ENCODE measurements at regions not wholly inside any gene's neighbourhood (a gene's known extent, or its start where the extent isn't known, plus 50 kb on each side); places are given as distances from the start of the nearest gene placed in this dataset.
A peak's percentile ranks its signal among the peaks of the same experiment; 100 is the strongest.

- peaks cover 6 to 17% of the 10 kb centered on the region in 2 donors for H3K36me3 Mint-ChIP-seq
- DNase-seq (no peak), ATAC-seq (ENCODE audit: low read depth in 2 of 2) (no peak)
- peaks cover 4 to 14% (median 8%) of the 10 kb centered on the region in 7 donors for H3K9me3 Mint-ChIP-seq
- peak overlapping the region in 1 of 6 donors; percentile 6 for H3K27ac Mint-ChIP-seq
- peaks cover 9 to 13% (median 12%) of the 10 kb centered on the region in 3 donors for H3K4me1 Mint-ChIP-seq
- H3K27me3 Mint-ChIP-seq, result peaks cover 0 to 33% (median 22%) of the 10 kb centered on the region in 3 donors
- H3K4me3 Mint-ChIP-seq, result no peak overlapping the region
Observed at GRCh38 chr12:91561301-91561957, 378.8 kb upstream of the DCN start.

- Mint-ChIP-seq H3K36me3 (peaks cover 6 to 17% of the 10 kb centered on the region in 2 donors), H3K27me3 (peaks cover 13 to 48% (median 42%) of the 10 kb centered on the region in 3 donors), H3K27ac (no peak overlapping the region), H3K4me1 (peaks cover under 1 to 4% (median 3%) of the 10 kb centered on the region in 3 donors), H3K9me3 (peaks cover 4 to 16% (median 8%) of the 10 kb centered on the region in 7 donors), H3K4me3 (no peak overlapping the region)
- ATAC-seq (ENCODE audit: low read depth in 2 of 2) (no peak), DNase-seq (no peak)
Observed at GRCh38 chr12:91556909-91557308, 374.3 kb upstream of the DCN start.

DNA sequence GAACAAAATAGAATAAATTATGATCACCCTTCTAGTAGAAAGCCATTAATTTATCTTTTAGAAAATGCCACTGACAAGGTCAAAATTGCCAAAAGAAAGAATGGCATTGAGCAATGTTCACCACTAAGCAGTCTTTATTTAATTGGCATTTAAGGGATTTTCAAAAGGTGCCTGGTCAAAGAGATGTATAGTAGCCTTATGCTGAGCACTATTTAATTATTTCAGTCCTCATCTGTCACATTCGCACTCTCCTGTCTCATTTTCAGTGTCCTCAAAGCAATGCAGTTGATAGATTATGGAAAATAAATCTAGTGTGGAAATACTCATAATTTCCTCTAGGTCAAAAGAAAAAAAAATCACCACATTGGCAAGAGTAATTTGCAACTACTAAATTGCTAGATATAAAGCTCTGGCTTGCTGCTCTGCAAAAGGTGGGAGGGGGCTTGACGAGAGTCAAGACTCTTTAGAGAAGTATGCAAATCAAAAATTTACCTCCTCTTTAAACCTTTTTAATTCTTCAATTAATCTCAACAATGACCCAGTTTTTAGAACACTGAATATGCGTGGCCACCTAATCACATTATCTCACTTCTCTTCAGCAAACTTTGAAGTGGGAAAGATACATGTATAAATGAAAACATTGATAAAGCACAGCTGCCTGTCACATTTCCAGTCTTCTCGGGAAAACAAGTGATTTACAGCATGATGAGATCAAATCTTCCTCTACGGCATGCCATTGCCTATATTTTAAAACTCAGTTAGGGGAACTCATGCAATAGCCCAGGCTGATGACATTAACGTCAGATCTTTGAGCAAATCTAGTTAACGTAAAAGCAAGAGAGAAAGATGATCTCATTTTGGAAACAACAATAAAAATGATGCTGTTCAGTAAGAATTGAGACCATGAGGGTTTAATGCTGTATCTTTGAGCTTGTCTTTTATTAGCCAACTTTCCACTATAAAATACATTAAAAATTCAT is 373.1 kb upstream of the DCN start:
- H3K27ac Mint-ChIP-seq, result no peak overlapping the region
- H3K27me3 Mint-ChIP-seq, result peaks cover 15 to 48% (median 42%) of the 10 kb centered on the region in 3 donors
- H3K4me3 Mint-ChIP-seq, result no peak overlapping the region
- H3K4me1 Mint-ChIP-seq, result peaks cover 0 to 5% (median 3%) of the 10 kb centered on the region in 3 donors
- peaks cover 4 to 16% (median 8%) of the 10 kb centered on the region in 7 donors for H3K9me3 Mint-ChIP-seq
- DNase-seq (no peak), ATAC-seq (ENCODE audit: low read depth in 2 of 2) (no peak)
- peaks cover 6 to 17% of the 10 kb centered on the region in 2 donors for H3K36me3 Mint-ChIP-seq

GRCh38 chr12:91551927-91552326 is 369.3 kb upstream of the DCN start:
- DNase-seq, result no peak
- Mint-ChIP-seq H3K27me3 (peaks cover 24 to 36% (median 34%) of the 10 kb centered on the region in 3 donors), H3K36me3 (no peaks in the 10 kb centered on the region), H3K27ac (no peak overlapping the region), H3K4me1 (peaks cover 0 to 5% (median 3%) of the 10 kb centered on the region in 3 donors), H3K4me3 (no peak overlapping the region), H3K9me3 (peaks cover 0 to 5% (median 0%) of the 10 kb centered on the region in 7 donors)
- no peak for ATAC-seq (ENCODE audit: low read depth in 2 of 2)

DNA sequence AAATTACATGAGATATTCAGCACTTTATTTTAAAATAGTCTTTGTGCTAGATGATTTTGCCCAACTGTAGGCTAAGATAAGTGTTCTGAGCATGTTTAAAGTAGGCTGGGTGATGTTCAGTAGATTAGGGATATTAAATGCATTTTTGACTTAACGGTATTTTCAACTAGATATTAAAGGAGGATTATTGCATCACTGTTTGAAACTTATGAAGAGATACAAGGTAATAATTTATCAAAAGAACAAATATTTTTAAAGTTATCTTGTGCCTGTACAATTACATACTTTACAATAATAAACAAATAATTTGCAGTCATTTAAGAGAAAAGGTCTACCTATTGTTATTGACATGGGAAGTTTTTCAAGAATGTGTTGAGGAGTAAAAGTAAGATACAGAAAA is 368.6 kb upstream of the DCN start:
- DNase-seq (no peak), ATAC-seq (ENCODE audit: low read depth in 2 of 2) (no peak)
- no peak overlapping the region for H3K4me3 Mint-ChIP-seq
- peaks cover 0 to 6% (median 4%) of the 10 kb centered on the region in 7 donors for H3K9me3 Mint-ChIP-seq
- peaks cover 0 to 4% of the 10 kb centered on the region in 2 donors for H3K36me3 Mint-ChIP-seq
- H3K27ac Mint-ChIP-seq, result no peak overlapping the region
- H3K4me1 Mint-ChIP-seq, result peaks cover 0 to 5% (median 3%) of the 10 kb centered on the region in 3 donors
- H3K27me3 Mint-ChIP-seq, result peaks cover 30 to 40% (median 38%) of the 10 kb centered on the region in 3 donors

DNA sequence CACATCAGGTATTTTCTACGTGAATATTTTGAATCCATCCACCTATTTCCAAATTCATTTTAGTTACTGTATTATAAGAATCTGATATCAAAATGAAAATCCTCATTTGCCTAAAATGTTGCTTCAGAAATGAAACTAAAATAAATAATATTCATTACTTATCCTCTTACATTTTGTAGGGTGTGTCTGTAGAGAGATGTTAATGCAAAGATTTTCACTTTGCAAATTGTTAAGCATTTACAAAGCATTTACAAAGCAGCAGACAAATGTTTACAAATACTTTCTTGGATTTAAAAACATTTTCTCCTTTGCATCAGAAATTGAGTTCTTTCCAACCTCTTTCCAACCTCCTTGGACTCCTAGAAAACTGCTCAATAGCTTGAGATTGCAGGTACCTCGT is 360.0 kb upstream of the DCN start:
- Mint-ChIP-seq H3K4me1 (no peaks in the 10 kb centered on the region), H3K27ac (no peak overlapping the region), H3K4me3 (no peak overlapping the region), H3K9me3 (peaks cover 0 to 9% (median 5%) of the 10 kb centered on the region in 7 donors), H3K27me3 (peaks cover 30 to 42% (median 36%) of the 10 kb centered on the region in 3 donors), H3K36me3 (peaks cover 0 to 8% of the 10 kb centered on the region in 2 donors)
- DNase-seq, result no peak
- no peak for ATAC-seq (ENCODE audit: low read depth in 2 of 2)

GRCh38 chr12:91542067-91542466 is 359.4 kb upstream of the DCN start:
- no peak overlapping the region for H3K4me3 Mint-ChIP-seq
- H3K27ac Mint-ChIP-seq, result no peak overlapping the region
- ATAC-seq (ENCODE audit: low read depth in 2 of 2) (no peak), DNase-seq (no peak)
- H3K4me1 Mint-ChIP-seq, result no peaks in the 10 kb centered on the region
- peaks cover 0 to 8% of the 10 kb centered on the region in 2 donors for H3K36me3 Mint-ChIP-seq
- peaks cover 29 to 38% (median 32%) of the 10 kb centered on the region in 3 donors for H3K27me3 Mint-ChIP-seq
- H3K9me3 Mint-ChIP-seq, result peaks cover 0 to 9% (median 5%) of the 10 kb centered on the region in 7 donors

GRCh38 chr12:91538418-91538817 is 355.8 kb upstream of the DCN start:
- no peak overlapping the region for H3K4me3 Mint-ChIP-seq
- peaks cover 8 to 9% of the 10 kb centered on the region in 2 donors for H3K36me3 Mint-ChIP-seq
- H3K27ac Mint-ChIP-seq, result no peak overlapping the region
- DNase-seq (no peak), ATAC-seq (ENCODE audit: low read depth in 2 of 2) (no peak)
- peaks cover 5 to 27% (median 14%) of the 10 kb centered on the region in 7 donors for H3K9me3 Mint-ChIP-seq
- no peaks in the 10 kb centered on the region for H3K4me1 Mint-ChIP-seq
- H3K27me3 Mint-ChIP-seq, result peaks cover 15 to 20% (median 17%) of the 10 kb centered on the region in 3 donors

DNA sequence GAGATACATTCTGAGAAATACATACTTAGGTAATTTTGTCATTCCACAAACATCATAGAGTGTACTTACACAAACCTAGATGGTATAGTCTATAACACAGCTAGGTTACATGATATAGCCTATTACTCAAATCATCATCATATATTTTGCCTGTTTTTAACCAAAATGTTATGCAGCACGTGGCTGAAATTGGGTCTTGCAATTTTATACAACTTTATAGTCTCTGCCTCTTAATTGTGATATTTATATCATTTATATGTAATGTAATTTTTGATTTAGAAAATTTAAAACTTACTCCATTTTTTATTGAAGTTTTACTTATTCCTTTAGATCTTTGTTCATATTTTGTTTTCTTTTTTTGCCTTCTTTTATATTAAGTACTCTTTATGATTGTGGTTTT is 350.7 kb upstream of the DCN start:
- Mint-ChIP-seq H3K9me3 (peaks cover 5 to 37% (median 17%) of the 10 kb centered on the region in 7 donors), H3K27ac (no peak overlapping the region), H3K4me1 (no peaks in the 10 kb centered on the region), H3K36me3 (peaks cover 8 to 9% of the 10 kb centered on the region in 2 donors), H3K27me3 (peaks cover 0 to 11% (median 8%) of the 10 kb centered on the region in 3 donors), H3K4me3 (no peak overlapping the region)
- ATAC-seq (ENCODE audit: low read depth in 2 of 2) (no peak), DNase-seq (no peak)

- H3K9me3 Mint-ChIP-seq, result peaks cover 3 to 24% (median 13%) of the 10 kb centered on the region in 7 donors
- H3K36me3 Mint-ChIP-seq, result peaks cover 5 to 6% of the 10 kb centered on the region in 2 donors
- peaks cover 0 to 4% (median 0%) of the 10 kb centered on the region in 3 donors for H3K27me3 Mint-ChIP-seq
- no peak overlapping the region for H3K27ac Mint-ChIP-seq
- no peaks in the 10 kb centered on the region for H3K4me1 Mint-ChIP-seq
- H3K4me3 Mint-ChIP-seq, result no peak overlapping the region
- DNase-seq (no peak), ATAC-seq (ENCODE audit: low read depth in 2 of 2) (no peak)
Observed at GRCh38 chr12:91529829-91530228, 347.2 kb upstream of the DCN start.

GRCh38 chr12:91523831-91524230 is 341.2 kb upstream of the DCN start:
- H3K4me1 Mint-ChIP-seq, result no peaks in the 10 kb centered on the region
- no peak overlapping the region for H3K4me3 Mint-ChIP-seq
- peaks cover 0 to 14% (median 6%) of the 10 kb centered on the region in 3 donors for H3K27me3 Mint-ChIP-seq
- no peak overlapping the region for H3K27ac Mint-ChIP-seq
- H3K36me3 Mint-ChIP-seq, result no peaks in the 10 kb centered on the region
- DNase-seq (no peak), ATAC-seq (ENCODE audit: low read depth in 2 of 2) (no peak)
- peaks cover 0 to 13% (median 7%) of the 10 kb centered on the region in 7 donors for H3K9me3 Mint-ChIP-seq

GRCh38 chr12:91516695-91517047 is 334.1 kb upstream of the DCN start:
- H3K27me3 Mint-ChIP-seq, result peaks cover 16 to 22% (median 19%) of the 10 kb centered on the region in 3 donors
- H3K9me3 Mint-ChIP-seq, result peaks cover 0 to 20% (median 8%) of the 10 kb centered on the region in 7 donors
- H3K36me3 Mint-ChIP-seq, result no peaks in the 10 kb centered on the region
- DNase-seq, result no peak
- no peaks in the 10 kb centered on the region for H3K4me1 Mint-ChIP-seq
- ATAC-seq (ENCODE audit: low read depth in 2 of 2), result no peak
- H3K4me3 Mint-ChIP-seq, result no peak overlapping the region
- no peak overlapping the region for H3K27ac Mint-ChIP-seq

- no peaks in the 10 kb centered on the region for H3K36me3 Mint-ChIP-seq
- no peak for ATAC-seq (ENCODE audit: low read depth in 2 of 2)
- peaks cover 0 to 20% (median 8%) of the 10 kb centered on the region in 7 donors for H3K9me3 Mint-ChIP-seq
- peaks cover 16 to 27% (median 22%) of the 10 kb centered on the region in 3 donors for H3K27me3 Mint-ChIP-seq
- no peak overlapping the region for H3K4me3 Mint-ChIP-seq
- no peak for DNase-seq
- no peak overlapping the region for H3K27ac Mint-ChIP-seq
- H3K4me1 Mint-ChIP-seq, result no peaks in the 10 kb centered on the region
Observed at GRCh38 chr12:91515944-91516694, 333.5 kb upstream of the DCN start.
